ENCODE measurements at regions not wholly inside any gene's neighbourhood (a gene's known extent, or its start where the extent isn't known, plus 50 kb on each side); places are given as distances from the start of the nearest gene placed in this dataset.
"Not testable (repeated sequence)": the region's sequence is repeated elsewhere in the genome, so short reads cannot be mapped to it uniquely, and the experiment has no call there.

GRCh38 chr21:28397040-28397439 is 595.6 kb downstream of the LTN1 start:
- DNase-seq (ENCODE audit: low spot score), result no peak
- TF ChIP-seq CTCF (IDR thresholded peaks at IDR 0.05), result no peak
- H3K27me3 ChIP-seq, result no peaks in the 10 kb centered on the region
- no peaks in the 10 kb centered on the region for H3K9me3 ChIP-seq
- H3K4me3 ChIP-seq, result no peak overlapping the region
- H3K27ac ChIP-seq, result no peak overlapping the region
- H3K4me1 ChIP-seq, result no peaks in the 10 kb centered on the region
- no peaks in the 10 kb centered on the region for H3K36me3 ChIP-seq

- Histone ChIP-seq H3K9me3 (no peaks in the 10 kb centered on the region), H3K36me3 (no peaks in the 10 kb centered on the region), H3K27me3 (no peaks in the 10 kb centered on the region), H3K4me1 (no peaks in the 10 kb centered on the region), H3K4me3 (no peak overlapping the region), H3K27ac (no peak overlapping the region)
- no peak for TF ChIP-seq CTCF (IDR thresholded peaks at IDR 0.05)
- DNase-seq (ENCODE audit: low spot score), result no peak
Measured at GRCh38 chr21:28396421-28396820, 596.3 kb downstream of the LTN1 start.

GRCh38 chr21:28393279-28393678 is 599.4 kb downstream of the LTN1 start:
- H3K9me3 ChIP-seq, result no peaks in the 10 kb centered on the region
- DNase-seq (ENCODE audit: low spot score), result no peak
- H3K4me3 ChIP-seq, result no peak overlapping the region
- H3K27me3 ChIP-seq, result no peaks in the 10 kb centered on the region
- no peak overlapping the region for H3K27ac ChIP-seq
- no peaks in the 10 kb centered on the region for H3K36me3 ChIP-seq
- no peak for TF ChIP-seq CTCF (IDR thresholded peaks at IDR 0.05)
- H3K4me1 ChIP-seq, result no peaks in the 10 kb centered on the region

GRCh38 chr21:28391938-28392849 is 600.5 kb downstream of the LTN1 start:
- no peaks in the 10 kb centered on the region for H3K4me1 ChIP-seq
- no peak overlapping the region for H3K4me3 ChIP-seq
- DNase-seq (ENCODE audit: low spot score), result no peak
- H3K27ac ChIP-seq, result no peak overlapping the region
- H3K9me3 ChIP-seq, result no peaks in the 10 kb centered on the region
- no peak for TF ChIP-seq CTCF (IDR thresholded peaks at IDR 0.05)
- H3K27me3 ChIP-seq, result no peaks in the 10 kb centered on the region
- no peaks in the 10 kb centered on the region for H3K36me3 ChIP-seq

- no peak for TF ChIP-seq CTCF (IDR thresholded peaks at IDR 0.05)
- Histone ChIP-seq H3K27ac (no peak overlapping the region), H3K4me3 (no peak overlapping the region), H3K36me3 (no peaks in the 10 kb centered on the region), H3K27me3 (no peaks in the 10 kb centered on the region), H3K9me3 (no peaks in the 10 kb centered on the region), H3K4me1 (no peaks in the 10 kb centered on the region)
- no peak for DNase-seq (ENCODE audit: low spot score)
Measured at GRCh38 chr21:28387220-28387619, 605.5 kb downstream of the LTN1 start.

GRCh38 chr21:28385845-28386244 is 606.8 kb downstream of the LTN1 start:
- DNase-seq (ENCODE audit: low spot score), result no peak
- Histone ChIP-seq H3K27ac (no peak overlapping the region), H3K27me3 (no peaks in the 10 kb centered on the region), H3K9me3 (no peaks in the 10 kb centered on the region), H3K4me3 (no peak overlapping the region), H3K4me1 (no peaks in the 10 kb centered on the region), H3K36me3 (no peaks in the 10 kb centered on the region)
- no peak for TF ChIP-seq CTCF (IDR thresholded peaks at IDR 0.05)

GRCh38 chr21:28381000-28381745 is 611.5 kb downstream of the LTN1 start:
- not testable (repeated sequence) for H3K4me1 ChIP-seq; H3K4me3 ChIP-seq; H3K9me3 ChIP-seq; DNase-seq (ENCODE audit: low spot score); H3K27me3 ChIP-seq; H3K36me3 ChIP-seq; H3K27ac ChIP-seq
